NCI-H2227 (cell line): ENCODE measurements at regions not wholly inside any gene's neighbourhood (a gene's known extent, or its start where the extent isn't known, plus 50 kb on each side); places are given as distances from the start of the nearest gene placed in this dataset.
"Not testable (repeated sequence)": the region's sequence is repeated elsewhere in the genome, so short reads cannot be mapped to it uniquely, and the experiment has no call there.

Source experiments
- DNase-seq: peaks from one replicate; lab custom pipeline; 2025; ENCODE audit not compliant: unreplicated experiment; lab: John Stamatoyannopoulos, UW

DNA sequence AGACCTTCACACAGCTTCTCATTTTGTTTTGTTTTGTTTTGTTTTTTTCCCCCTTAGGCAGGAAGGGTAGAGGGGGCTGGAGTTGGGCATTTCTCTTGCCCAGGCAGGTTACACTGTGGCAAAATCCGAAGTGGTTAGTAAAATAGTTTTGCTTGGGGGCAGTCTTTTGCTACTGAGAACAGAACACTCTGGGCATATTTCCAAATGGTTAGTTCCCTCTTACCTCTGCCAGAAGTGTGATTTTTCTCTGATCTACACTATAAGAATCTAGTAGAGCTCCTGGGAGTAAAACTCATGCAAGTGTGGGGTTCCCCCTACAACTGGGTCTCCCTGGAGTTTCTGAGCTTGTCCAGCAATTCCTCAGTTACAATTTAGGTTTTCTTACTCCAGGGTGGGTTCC is 61.7 kb downstream of the NPS start:
- DNase-seq, result no peak

DNA sequence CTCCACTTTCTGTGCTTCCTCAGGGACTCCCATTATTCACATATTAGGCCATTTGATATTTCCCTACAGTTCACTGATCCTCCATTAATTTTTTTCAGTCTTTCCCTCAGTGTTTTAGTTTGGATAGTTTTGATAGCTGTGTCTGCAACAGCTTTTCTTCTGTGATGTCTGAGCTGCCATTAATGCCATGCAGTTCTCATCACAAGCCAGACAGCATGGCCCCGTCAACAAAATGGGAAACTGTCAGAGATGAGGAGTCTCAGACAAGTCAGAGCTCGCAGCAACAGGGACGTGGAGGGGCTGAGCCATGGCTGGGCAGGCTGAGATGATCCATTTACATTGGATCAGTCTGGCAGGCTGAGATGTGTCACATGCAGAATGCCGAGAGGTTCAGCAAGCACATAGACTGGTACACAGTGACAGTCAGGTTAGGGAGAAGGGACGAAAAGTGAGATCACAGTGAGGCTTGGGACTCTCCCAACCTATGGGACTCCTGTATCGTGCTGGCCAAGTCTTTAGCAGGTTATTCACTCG is 65.4 kb downstream of the NPS start:
- DNase-seq, result no peak

DNA sequence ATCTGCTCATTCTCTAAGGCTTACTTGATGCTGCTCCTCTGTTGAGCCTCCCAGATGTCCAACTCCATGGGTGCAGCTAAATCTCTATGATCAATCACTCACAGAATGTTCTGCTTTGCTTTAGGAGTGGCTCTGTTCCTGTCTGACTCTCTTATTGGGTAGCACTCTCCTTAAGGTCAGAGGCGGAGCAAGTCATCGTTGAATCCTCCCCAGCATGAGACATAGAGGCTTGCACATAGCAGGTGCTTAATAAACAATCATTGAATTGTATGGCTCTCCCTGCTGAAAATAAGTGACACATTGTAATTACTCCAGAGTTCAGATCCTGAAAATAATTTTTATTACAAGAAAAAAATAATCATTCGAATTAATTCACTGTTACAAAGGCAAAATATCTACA is 69.7 kb downstream of the NPS start:
- DNase-seq, result no peak

DNA sequence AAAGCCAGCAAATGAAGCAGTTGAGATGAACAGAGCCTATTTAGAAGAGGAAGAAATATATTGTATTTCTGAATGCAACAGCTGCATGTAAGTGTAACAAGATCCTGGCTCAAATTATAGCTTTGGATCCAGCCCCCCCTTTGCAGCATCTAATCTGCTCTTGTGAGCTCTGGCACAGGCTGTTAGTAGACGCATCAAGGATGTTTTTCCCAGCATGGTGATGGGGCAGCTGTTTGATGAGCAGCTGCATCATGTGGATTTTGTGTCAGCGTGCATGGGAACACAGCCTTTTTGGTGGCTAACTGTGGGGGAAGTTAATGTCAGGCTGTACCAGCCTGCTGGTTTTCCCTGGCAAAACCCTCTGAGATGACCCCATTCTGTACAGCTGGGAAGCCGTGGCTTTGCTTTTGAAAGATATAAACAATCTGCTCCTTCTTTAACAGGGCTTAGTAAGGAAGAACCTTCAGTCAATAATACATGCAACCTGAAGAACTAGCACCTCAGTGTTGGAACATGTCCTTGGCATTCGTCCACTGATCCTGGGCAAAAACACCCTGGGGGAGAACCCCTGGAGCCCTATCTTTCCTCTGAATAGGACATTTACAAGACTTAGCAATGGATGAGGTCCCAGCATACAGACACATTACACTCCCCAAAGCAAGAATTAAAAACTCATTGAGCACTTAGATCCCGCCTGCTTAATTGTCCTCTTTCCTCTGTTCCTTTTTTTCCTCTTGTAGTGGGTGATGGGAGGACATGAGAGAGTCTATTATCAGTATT is 70.6 kb downstream of the NPS start:
- DNase-seq, result peak; percentile 68

DNA sequence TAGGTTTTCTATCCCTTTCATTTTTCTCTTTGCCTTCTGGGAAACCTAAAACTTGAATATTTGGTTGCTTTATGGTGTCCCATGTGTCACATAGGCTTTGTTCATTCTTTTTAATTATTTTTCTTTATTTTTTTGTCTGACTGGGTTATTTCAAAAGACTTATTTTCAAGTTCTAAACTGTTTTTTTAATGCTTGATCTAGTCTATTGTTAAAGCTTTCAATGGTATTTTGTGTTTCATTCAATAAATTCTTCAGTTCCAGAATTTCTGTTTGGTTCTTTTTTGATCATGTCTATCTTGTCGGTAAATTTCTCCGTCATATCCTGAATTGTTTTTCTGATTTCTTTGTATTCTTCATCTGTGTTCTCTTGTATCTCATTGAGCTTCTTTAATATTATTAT is 86.8 kb downstream of the NPS start:
- no peak for DNase-seq

DNA sequence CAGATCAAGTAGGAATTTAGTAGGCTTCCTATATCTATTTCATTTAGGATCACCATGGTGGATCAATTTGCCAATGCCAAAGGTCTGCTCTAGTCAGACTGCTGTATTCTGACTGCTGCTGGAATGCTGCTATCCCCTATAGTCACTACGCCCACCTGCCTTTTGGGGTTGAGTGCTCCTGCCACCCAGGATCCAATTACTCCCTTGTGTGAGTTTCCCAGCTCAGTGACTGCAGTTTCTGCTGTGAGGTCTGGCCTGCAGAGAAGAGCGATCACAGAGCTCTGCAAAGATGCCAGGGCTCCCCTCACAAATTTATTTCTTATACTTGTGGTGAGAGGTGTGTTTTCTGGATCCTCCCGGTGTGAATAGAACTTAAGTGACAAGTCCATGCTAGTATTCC is 88.1 kb upstream of the FOXI2 start:
- DNase-seq, result no peak

DNA sequence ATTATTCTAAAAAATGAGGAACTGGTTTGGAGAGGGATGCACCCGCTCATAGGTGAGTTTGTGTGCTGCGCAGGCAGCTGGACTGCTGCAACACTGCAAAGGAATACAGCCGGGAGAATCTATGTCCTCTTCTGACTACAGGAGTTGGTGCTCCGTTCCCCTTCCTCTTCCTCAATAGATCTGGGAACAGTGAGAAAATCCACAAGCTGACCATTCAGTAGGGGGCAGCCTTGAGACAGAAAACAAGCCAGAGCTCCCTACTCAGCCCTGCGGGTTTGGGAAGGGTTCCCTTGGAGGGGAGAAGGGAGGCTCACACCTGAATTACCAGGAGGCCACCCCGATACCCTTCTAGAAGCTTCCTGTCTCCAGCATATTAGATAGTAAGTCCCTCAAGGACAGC is 87.3 kb upstream of the FOXI2 start:
- no peak for DNase-seq

DNA sequence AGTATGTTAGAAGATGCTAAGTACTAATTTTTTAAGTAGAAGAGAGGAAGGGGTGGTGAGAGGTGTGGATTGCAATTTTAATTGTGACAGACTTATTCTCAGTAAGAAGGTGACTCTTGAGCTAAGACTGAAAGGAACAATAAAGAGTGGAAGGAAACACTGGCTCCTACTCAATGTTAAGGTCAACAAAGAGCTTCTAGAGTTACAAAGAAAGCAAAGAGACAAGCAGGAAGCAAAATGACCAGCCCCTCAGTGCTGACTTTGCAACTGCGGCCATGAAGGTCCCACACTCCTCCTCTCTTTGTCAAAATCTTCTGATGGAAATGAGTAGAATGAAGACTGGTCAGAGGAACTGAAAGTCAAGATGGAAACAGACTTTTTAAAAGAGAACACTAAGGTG is 79.9 kb upstream of the FOXI2 start:
- DNase-seq, result no peak

DNA sequence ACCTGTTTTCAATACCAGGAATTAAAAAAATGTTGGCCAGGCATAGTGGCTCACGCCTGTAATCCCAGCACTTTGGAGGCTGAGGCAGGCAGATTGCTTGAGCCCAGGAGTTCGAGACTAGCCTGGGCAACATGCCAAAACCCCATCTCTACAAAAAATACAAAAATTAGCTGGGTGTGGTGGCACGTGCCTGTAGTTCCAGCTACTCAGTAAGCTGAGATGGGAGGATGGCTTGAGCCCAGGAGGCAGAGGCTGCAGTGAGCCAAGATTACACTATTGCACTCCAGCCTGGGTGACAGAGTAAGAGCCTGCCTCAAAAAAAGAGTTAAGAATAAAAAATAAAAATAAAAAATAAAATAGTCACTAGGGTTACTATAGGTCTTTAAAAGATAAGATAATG is 60.6 kb upstream of the FOXI2 start:
- not testable (repeated sequence) for DNase-seq

DNA sequence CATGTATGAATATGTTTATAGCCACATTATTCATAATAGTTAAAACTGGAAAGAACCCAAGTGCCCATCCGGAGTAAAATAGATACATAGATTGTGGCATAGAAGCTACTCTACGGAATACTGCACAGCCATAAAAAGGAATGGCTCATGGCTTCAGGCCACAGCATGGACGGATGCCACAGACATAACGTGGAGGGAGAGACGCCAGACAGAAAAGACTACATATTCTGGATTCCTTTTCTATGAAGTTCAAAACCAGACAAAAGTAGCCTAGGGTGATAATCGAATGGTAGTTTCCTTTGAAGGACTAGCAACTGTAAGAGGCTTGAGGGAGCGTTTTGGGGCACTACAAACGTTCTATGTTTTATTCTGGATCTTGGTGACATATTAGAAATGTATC is 58.9 kb upstream of the FOXI2 start:
- DNase-seq, result no peak

DNA sequence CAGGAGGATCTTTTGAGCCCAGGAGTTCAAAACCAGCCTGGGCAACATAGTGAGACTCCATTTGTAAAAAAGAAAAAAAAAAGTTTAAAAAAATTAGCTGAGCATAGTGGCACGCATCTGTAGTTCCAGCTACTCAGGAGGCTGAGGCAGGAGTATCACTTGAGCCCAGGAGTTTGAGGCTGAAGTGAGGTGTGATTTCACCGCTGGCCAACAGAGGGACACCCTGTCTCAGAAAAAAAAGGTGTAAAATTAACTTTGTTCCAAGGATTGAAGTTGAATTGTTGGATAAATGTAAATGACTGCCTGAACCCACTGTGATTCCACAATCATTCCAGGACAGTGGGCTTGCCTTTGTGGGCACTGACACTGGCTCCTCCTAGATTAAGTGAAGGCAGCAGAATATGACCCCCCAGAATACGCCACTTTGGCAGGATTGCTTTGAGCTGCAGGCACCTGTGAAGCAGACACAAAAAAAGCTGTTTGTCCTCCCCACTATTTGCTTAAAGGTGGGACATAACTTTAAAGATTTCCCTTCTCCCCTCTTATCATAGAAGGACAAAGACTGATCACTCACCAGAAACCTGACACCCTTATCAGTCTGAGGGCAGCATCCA is 57.2 kb upstream of the FOXI2 start:
- no peak for DNase-seq
